A549 (cell line): ENCODE measurements at regions not wholly inside any gene's neighbourhood (a gene's known extent, or its start where the extent isn't known, plus 50 kb on each side); places are given as distances from the start of the nearest gene placed in this dataset.

ENCODE experiments used
- CHD2 ChIP-seq: fragments of 150-350 bp; IDR thresholded peaks from 2 replicates; pipeline ENCODE4 v1.6.1; 2014; ENCODE audit warnings: low read length; ENCODE audit not compliant: partially characterized antibody
- CTCF ChIP-seq: fragments of >200 bp; sonication (Bioruptor Twin); formaldehyde crosslinking; IDR thresholded peaks from 3 replicates; pipeline ENCODE4 v1.5.1; 2016
- KDM1A ChIP-seq: fragments of 200-600 bp; sonication (generic); IDR thresholded peaks from 2 replicates; pipeline ENCODE4 v1.6.1; 2016; ENCODE audit warnings: low read depth, mild to moderate bottlenecking
- MAZ ChIP-seq: fragments of 150-350 bp; IDR thresholded peaks from 2 replicates; pipeline ENCODE4 v1.6.1; 2014; ENCODE audit warnings: antibody characterized with exemption, low read depth, low read length, borderline replicate concordance
- NPAS2 ChIP-seq: fragments of 250-450 bp; sonication (Bioruptor Pico); IDR thresholded peaks from 2 replicates; pipeline ENCODE4 v1.8.0; 2022; ENCODE audit warnings: mild to moderate bottlenecking, moderate library complexity, borderline replicate concordance
- USF2 ChIP-seq: fragments of 450-650 bp; IDR thresholded peaks from 2 replicates; pipeline ENCODE4 v1.6.1; 2014; ENCODE audit warnings: antibody characterized with exemption
- ZNF302 ChIP-seq: fragments of 250-450 bp; sonication (Bioruptor Pico); IDR thresholded peaks from 2 replicates; pipeline ENCODE4 v1.9.0; 2021; ENCODE audit warnings: inconsistent platforms, mild to moderate bottlenecking, moderate library complexity
- TF ChIP-seq, protein P1 (sequence below): IDR thresholded peaks from 2 replicates; pipeline ENCODE4 v1.6.1; 2012

GRCh38 chr1:199313444-199313843 is 674.6 kb downstream of the PTPRC start:
- TF ChIP-seq CHD2 (no peak), USF2 (no peak), NPAS2 (CRISPR knock-in tag) (no peak), CTCF (no peak), ZNF302 (CRISPR knock-in tag) (no peak), MAZ (no peak), KDM1A (no peak)
- TF ChIP-seq, protein P1, sequence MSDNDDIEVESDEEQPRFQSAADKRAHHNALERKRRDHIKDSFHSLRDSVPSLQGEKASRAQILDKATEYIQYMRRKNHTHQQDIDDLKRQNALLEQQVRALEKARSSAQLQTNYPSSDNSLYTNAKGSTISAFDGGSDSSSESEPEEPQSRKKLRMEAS, result no peak
